Stimulated activated effector memory CD8-positive, alpha-beta T cell treated with anti-CD3 and anti-CD28 coated beads, Interleukin-12 subunit alpha, Interleukin-12 subunit beta, amount 100 ng/mL, for 72 hours (primary cell): ENCODE measurements at regions not wholly inside any gene's neighbourhood (a gene's known extent, or its start where the extent isn't known, plus 50 kb on each side); places are given as distances from the start of the nearest gene placed in this dataset.

ENCODE experiments used
- ATAC-seq: fragments of 150-1000 bp; cut with Tn5 transposase; 2 replicates; pipeline ENCODE4 v1.10.0; 2021
- DNase-seq, 2 donors: peaks; one replicate each; pipeline ENCODE4 v3.0.0; 2021 to 2022; ENCODE audit warnings: low spot score in 2 of 2
- H3K27ac Mint-ChIP-seq: one replicate; pipeline ENCODE4 v1.8.0; 2022; ENCODE audit warnings: mild to moderate bottlenecking, mixed read lengths
- H3K36me3 Mint-ChIP-seq: one replicate; pipeline ENCODE4 v1.8.0; 2022; ENCODE audit warnings: mild to moderate bottlenecking, mixed read lengths
- H3K4me1 Mint-ChIP-seq: one replicate; pipeline ENCODE4 v1.8.0; 2022; ENCODE audit warnings: mixed read lengths
- H3K4me3 Mint-ChIP-seq: one replicate; pipeline ENCODE4 v1.8.0; 2022; ENCODE audit warnings: mild to moderate bottlenecking, mixed read lengths
- H3K9me3 Mint-ChIP-seq: one replicate; pipeline ENCODE4 v1.8.0; 2022; ENCODE audit warnings: mixed read lengths

DNA sequence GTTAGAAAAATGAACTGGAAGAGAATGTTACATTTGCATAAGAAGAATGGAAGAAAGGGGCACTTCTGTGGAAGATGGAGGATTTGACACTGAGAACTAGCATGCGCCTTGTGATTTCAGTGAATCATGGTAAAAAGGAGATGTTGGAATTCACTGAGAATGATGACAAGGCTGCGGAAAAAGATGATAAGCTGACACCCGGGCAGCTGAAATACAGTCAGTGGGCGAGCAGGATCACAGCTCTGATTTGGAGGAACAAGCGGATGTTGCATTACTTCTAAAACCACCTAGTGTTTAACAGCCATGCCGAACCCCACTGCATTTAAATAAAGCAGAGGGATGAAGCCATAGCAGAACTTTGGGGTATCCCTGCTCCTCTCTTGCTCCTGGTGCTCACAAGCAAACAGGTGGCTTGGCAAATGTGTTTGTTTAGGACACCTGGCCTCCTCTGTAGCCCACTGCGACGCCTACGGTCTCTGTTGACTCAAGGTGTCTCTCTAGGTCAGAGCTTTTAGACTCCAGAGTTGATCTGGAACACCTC lies 134.9 kb downstream of the NDUFA10 start:
- Mint-ChIP-seq H3K4me3 (no peak overlapping the region), H3K27ac (no peak overlapping the region), H3K9me3 (peaks cover 13% of the 10 kb centered on the region), H3K36me3 (no peaks in the 10 kb centered on the region), H3K4me1 (peaks cover 6% of the 10 kb centered on the region)
- ATAC-seq: no peak
- no peak for DNase-seq

GRCh38 chr2:239889641-239890121 lies 135.5 kb downstream of the NDUFA10 start:
- ATAC-seq: no peak
- Mint-ChIP-seq H3K4me1 (peaks cover 6% of the 10 kb centered on the region), H3K36me3 (no peaks in the 10 kb centered on the region), H3K27ac (no peak overlapping the region), H3K4me3 (no peak overlapping the region), H3K9me3 (peaks cover 16% of the 10 kb centered on the region)
- no peak for DNase-seq

- no peak overlapping the region for H3K4me3 Mint-ChIP-seq
- peaks cover 21% of the 10 kb centered on the region for H3K9me3 Mint-ChIP-seq
- no peaks in the 10 kb centered on the region for H3K4me1 Mint-ChIP-seq
- DNase-seq (no peak), ATAC-seq (no peak)
- no peak overlapping the region for H3K27ac Mint-ChIP-seq
- no peaks in the 10 kb centered on the region for H3K36me3 Mint-ChIP-seq
Observed at GRCh38 chr2:239887604-239888003, 137.5 kb downstream of the NDUFA10 start.

DNA sequence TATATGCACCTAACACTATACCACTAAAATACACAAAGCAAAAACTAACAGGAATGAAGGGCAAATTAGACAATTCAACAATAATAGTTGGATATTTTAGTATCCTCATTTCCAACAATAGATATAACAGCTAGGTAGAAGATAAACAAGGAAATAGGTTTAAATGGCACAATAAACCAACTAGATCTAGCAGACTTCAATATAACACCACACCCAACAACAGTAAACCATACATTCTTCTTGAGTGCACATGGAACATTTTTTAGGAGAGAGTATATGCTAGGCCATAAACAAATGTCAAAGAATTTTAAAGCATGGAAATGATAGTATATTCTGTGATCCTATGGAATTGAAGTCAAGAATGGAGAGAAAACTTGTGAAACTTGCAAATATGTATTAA lies 138.4 kb downstream of the NDUFA10 start:
- peaks cover 21% of the 10 kb centered on the region for H3K9me3 Mint-ChIP-seq
- H3K27ac Mint-ChIP-seq: no peak overlapping the region
- H3K4me1 Mint-ChIP-seq: no peaks in the 10 kb centered on the region
- DNase-seq (no peak), ATAC-seq (no peak)
- H3K36me3 Mint-ChIP-seq: no peaks in the 10 kb centered on the region
- no peak overlapping the region for H3K4me3 Mint-ChIP-seq

DNA sequence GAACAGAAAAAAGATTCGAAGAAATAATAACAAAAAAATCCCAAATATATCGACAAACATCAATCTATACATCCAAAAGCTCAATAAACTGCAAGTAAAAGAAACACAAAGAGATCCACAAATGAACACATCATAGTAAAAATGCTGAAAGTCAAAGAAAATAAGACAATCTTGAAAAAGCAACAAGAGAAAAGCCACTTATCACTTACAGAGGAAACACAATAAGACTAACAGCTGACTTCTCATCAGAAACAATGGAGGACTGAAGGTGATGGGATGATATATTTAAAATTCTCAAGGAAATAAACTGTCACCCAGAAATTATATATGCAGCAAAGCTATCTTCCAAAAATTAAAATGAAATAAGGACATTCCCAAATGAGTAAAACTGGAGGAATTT lies 140.3 kb downstream of the NDUFA10 start:
- ATAC-seq (no peak), DNase-seq (no peak)
- H3K4me1 Mint-ChIP-seq: no peaks in the 10 kb centered on the region
- H3K9me3 Mint-ChIP-seq: peaks cover 21% of the 10 kb centered on the region
- no peak overlapping the region for H3K4me3 Mint-ChIP-seq
- H3K27ac Mint-ChIP-seq: no peak overlapping the region
- no peaks in the 10 kb centered on the region for H3K36me3 Mint-ChIP-seq

- H3K36me3 Mint-ChIP-seq: no peaks in the 10 kb centered on the region
- H3K27ac Mint-ChIP-seq: no peak overlapping the region
- H3K9me3 Mint-ChIP-seq: peaks cover 21% of the 10 kb centered on the region
- ATAC-seq (no peak), DNase-seq (no peak)
- H3K4me1 Mint-ChIP-seq: no peaks in the 10 kb centered on the region
- H3K4me3 Mint-ChIP-seq: no peak overlapping the region
Observed at GRCh38 chr2:239884051-239884405, 141.1 kb downstream of the NDUFA10 start.

- DNase-seq: no peak
- no peaks in the 10 kb centered on the region for H3K36me3 Mint-ChIP-seq
- no peak for ATAC-seq
- H3K9me3 Mint-ChIP-seq: peaks cover 21% of the 10 kb centered on the region
- H3K27ac Mint-ChIP-seq: no peak overlapping the region
- H3K4me1 Mint-ChIP-seq: no peaks in the 10 kb centered on the region
- H3K4me3 Mint-ChIP-seq: no peak overlapping the region
Observed at GRCh38 chr2:239883326-239884050, 141.7 kb downstream of the NDUFA10 start.

DNA sequence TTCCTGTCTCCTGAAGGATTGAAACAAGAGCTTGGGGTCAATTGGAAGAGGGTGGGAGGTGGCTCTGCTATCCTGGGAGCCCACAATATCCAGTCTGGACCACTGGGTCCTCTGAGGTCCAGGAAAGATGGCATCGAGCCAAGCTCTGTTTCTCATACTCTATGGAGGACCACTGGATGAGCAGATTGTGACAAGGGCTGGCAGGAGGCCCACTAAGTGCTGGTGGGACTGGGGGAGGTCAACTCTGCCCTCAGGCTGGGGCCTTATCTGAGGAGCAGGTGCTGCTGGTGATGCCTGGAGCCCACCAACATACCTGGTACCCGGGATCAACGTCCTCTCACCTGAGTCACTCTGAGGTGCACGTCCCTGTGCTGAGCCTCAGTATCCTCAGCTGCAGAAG lies 142.4 kb downstream of the NDUFA10 start:
- Mint-ChIP-seq H3K4me3 (no peak overlapping the region), H3K9me3 (peaks cover 21% of the 10 kb centered on the region), H3K36me3 (no peaks in the 10 kb centered on the region), H3K4me1 (no peaks in the 10 kb centered on the region), H3K27ac (no peak overlapping the region)
- DNase-seq (no peak), ATAC-seq (no peak)

- Mint-ChIP-seq H3K9me3 (peaks cover 21% of the 10 kb centered on the region), H3K36me3 (no peaks in the 10 kb centered on the region), H3K4me3 (no peak overlapping the region), H3K4me1 (no peaks in the 10 kb centered on the region), H3K27ac (no peak overlapping the region)
- DNase-seq: peak; percentile 35 to 71
- peak; percentile 55 for ATAC-seq
Observed at GRCh38 chr2:239882331-239882732, 142.8 kb downstream of the NDUFA10 start.

GRCh38 chr2:239881561-239882320 lies 143.4 kb downstream of the NDUFA10 start:
- H3K27ac Mint-ChIP-seq: peak overlapping the region; percentile 34
- ATAC-seq: peak; percentile 11
- peaks cover 21% of the 10 kb centered on the region for H3K9me3 Mint-ChIP-seq
- no peak overlapping the region for H3K4me3 Mint-ChIP-seq
- DNase-seq: no peak
- H3K4me1 Mint-ChIP-seq: no peaks in the 10 kb centered on the region
- no peaks in the 10 kb centered on the region for H3K36me3 Mint-ChIP-seq

DNA sequence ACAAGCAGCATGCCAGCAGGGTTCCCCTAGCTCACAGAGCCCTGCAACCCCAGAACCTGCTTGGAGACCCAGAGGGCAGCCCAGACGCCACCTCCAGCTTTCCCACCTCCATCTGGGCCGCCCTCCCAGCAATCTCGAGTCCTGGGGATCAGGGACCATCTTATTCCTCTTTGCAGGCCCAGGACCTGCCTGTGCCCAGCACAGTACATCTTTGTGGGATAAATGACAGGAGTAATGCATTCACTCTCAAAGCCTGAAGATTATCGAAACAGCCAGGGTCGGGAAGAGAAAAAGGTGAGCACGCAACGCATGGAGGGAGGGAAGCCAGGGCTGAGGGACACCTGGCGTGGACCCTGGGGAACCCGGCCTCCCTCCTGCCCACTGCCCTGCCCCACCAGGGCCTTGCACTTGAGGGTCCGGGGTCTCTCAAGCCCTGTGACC lies 144.1 kb downstream of the NDUFA10 start:
- Mint-ChIP-seq H3K4me1 (no peaks in the 10 kb centered on the region), H3K27ac (peak overlapping the region; percentile 34), H3K9me3 (peaks cover 15% of the 10 kb centered on the region), H3K4me3 (no peak overlapping the region), H3K36me3 (no peaks in the 10 kb centered on the region)
- ATAC-seq: no peak
- no peak for DNase-seq

DNA sequence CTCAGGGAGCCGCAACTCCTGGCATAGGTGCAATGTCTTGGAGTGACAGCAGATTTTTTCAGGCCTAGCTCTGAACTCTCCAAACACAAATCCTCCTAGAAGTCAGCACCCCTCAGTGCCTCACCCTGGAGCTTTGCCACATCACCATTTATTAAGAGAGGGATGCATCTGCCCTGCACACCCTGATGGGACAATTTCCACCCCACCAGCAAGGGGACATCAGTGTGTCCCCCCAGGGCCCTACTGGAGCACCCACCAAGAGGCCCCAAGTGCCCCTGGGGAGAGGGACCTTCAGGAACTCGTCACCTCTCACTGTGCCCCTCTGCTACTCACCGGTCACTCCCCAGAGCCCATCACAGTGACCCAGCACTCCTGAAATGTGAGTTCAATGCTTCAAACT lies 144.7 kb downstream of the NDUFA10 start:
- DNase-seq (no peak), ATAC-seq (no peak)
- no peak overlapping the region for H3K4me3 Mint-ChIP-seq
- no peaks in the 10 kb centered on the region for H3K36me3 Mint-ChIP-seq
- H3K4me1 Mint-ChIP-seq: no peaks in the 10 kb centered on the region
- H3K9me3 Mint-ChIP-seq: peaks cover 9% of the 10 kb centered on the region
- no peak overlapping the region for H3K27ac Mint-ChIP-seq

GRCh38 chr2:239879423-239880084 lies 145.6 kb downstream of the NDUFA10 start:
- ATAC-seq (no peak), DNase-seq (no peak)
- Mint-ChIP-seq H3K36me3 (no peaks in the 10 kb centered on the region), H3K9me3 (peaks cover 4% of the 10 kb centered on the region), H3K4me1 (no peaks in the 10 kb centered on the region), H3K4me3 (no peak overlapping the region), H3K27ac (no peak overlapping the region)

DNA sequence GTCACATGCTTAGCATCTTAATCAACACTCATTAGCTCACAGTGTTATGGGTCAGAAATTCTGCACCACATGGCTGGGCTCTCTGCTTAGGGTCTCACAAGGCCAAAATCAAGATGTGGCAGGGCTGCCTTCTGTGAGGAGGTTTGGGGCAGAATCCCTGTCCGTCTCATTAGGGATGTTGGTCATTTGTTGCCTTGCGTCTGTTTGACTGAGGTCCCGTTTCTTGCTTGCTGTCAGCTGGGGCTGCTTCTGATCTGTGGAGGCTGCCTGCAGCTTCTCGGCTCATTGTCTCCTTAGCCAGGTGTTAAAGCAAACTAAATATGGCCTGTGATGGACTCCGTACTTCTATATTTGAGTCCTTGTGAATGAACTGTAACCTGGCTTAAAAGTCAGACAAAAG lies 146.5 kb downstream of the NDUFA10 start:
- no peaks in the 10 kb centered on the region for H3K4me1 Mint-ChIP-seq
- no peak overlapping the region for H3K27ac Mint-ChIP-seq
- no peak for DNase-seq
- no peak overlapping the region for H3K4me3 Mint-ChIP-seq
- ATAC-seq: no peak
- no peaks in the 10 kb centered on the region for H3K9me3 Mint-ChIP-seq
- no peaks in the 10 kb centered on the region for H3K36me3 Mint-ChIP-seq

- no peaks in the 10 kb centered on the region for H3K9me3 Mint-ChIP-seq
- ATAC-seq (no peak), DNase-seq (no peak)
- H3K27ac Mint-ChIP-seq: no peak overlapping the region
- no peaks in the 10 kb centered on the region for H3K36me3 Mint-ChIP-seq
- no peak overlapping the region for H3K4me3 Mint-ChIP-seq
- no peaks in the 10 kb centered on the region for H3K4me1 Mint-ChIP-seq
Observed at GRCh38 chr2:239876948-239877289, 148.2 kb downstream of the NDUFA10 start.
